SK-N-SH treated with all-trans-retinoic acid at 6 μM for 48 hours (cell line): ENCODE measurements at regions not wholly inside any gene's neighbourhood (a gene's known extent, or its start where the extent isn't known, plus 50 kb on each side); places are given as distances from the start of the nearest gene placed in this dataset.

Source experiments
- RARB ChIP-seq: fragments of 250-450 bp; sonication (Bioruptor Pico); IDR thresholded peaks from 2 replicates; pipeline ENCODE4 v1.8.0; 2021; ENCODE audit warnings: mild to moderate bottlenecking, moderate library complexity
- TOX ChIP-seq: fragments of 250-450 bp; sonication (Bioruptor Pico); IDR thresholded peaks from 2 replicates; pipeline ENCODE4 v1.8.0; 2021; ENCODE audit warnings: mild to moderate bottlenecking, moderate library complexity, borderline replicate concordance
- ZNF70 ChIP-seq: fragments of 450-650 bp; formaldehyde crosslinking; IDR thresholded peaks from 2 replicates; pipeline ENCODE4 v1.5.0; 2020; ENCODE audit warnings: mild to moderate bottlenecking, moderate library complexity

- no peak for TF ChIP-seq RARB (CRISPR knock-in tag)
- TF ChIP-seq TOX: no peak
- TF ChIP-seq ZNF70: no peak
Observed at GRCh38 chr7:33735403-33735802, 169.9 kb upstream of the BMPER start.
